ENCODE measurements at regions not wholly inside any gene's neighbourhood (a gene's known extent, or its start where the extent isn't known, plus 50 kb on each side); places are given as distances from the start of the nearest gene placed in this dataset.
"Not testable (repeated sequence)": the region's sequence is repeated elsewhere in the genome, so short reads cannot be mapped to it uniquely, and the experiment has no call there.

DNA sequence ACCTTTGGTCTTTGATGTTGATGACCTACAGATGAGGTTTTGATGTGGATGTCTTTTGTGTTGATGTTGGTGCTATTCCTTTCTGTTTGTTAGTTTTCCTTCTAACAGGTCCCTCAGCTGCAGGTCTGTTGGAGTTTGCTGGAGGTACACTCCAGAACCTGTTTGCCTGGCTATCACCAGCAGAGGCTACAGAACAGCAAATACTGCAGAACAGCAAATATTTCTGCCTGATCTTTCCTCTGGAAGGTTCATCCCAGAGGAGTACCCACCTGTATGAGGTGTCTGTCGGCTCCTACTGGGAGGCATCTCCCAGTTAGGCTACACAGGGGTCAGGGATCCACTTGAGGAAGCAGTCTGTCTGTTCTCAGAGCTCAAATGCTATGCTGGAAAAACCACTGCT, 694.5 kb upstream of the CDH6 start:
- Histone ChIP-seq H3K27ac (no peak overlapping the region), H3K27me3 (ENCODE audit: low read depth) (no peaks in the 10 kb centered on the region), H3K4me1 (no peaks in the 10 kb centered on the region), H3K9me3 (no peaks in the 10 kb centered on the region), H3K4me3 (no peak overlapping the region), H3K36me3 (no peaks in the 10 kb centered on the region)
- TF ChIP-seq, protein P1, sequence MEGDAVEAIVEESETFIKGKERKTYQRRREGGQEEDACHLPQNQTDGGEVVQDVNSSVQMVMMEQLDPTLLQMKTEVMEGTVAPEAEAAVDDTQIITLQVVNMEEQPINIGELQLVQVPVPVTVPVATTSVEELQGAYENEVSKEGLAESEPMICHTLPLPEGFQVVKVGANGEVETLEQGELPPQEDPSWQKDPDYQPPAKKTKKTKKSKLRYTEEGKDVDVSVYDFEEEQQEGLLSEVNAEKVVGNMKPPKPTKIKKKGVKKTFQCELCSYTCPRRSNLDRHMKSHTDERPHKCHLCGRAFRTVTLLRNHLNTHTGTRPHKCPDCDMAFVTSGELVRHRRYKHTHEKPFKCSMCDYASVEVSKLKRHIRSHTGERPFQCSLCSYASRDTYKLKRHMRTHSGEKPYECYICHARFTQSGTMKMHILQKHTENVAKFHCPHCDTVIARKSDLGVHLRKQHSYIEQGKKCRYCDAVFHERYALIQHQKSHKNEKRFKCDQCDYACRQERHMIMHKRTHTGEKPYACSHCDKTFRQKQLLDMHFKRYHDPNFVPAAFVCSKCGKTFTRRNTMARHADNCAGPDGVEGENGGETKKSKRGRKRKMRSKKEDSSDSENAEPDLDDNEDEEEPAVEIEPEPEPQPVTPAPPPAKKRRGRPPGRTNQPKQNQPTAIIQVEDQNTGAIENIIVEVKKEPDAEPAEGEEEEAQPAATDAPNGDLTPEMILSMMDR (IDR thresholded peaks at IDR 0.05): no peak
- no peak for DNase-seq
- no peak for ATAC-seq
- intact Hi-C loops (cut with DNase I): no loop called here

DNA sequence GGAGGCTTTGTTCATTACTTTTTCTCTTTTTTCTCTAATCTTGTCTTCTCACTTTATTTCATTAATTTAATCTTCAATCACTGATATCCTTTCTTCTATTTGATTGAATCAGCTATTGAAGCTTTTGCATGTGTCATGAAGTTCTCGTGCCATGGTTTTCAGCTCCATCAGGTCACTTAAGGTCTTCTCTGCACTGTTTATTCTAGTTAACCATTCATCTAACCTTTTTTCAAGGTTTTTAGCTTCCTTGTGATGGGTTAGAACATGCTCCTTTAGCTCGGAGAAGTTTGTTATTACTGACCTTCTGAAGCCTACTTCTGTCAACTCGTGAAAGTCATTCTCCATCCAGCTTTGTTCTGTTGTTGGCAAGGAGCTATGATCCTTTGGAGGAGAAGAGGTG, 695.0 kb upstream of the CDH6 start:
- H3K27ac ChIP-seq; H3K36me3 ChIP-seq; intact Hi-C loops (cut with DNase I); H3K4me1 ChIP-seq; ATAC-seq; DNase-seq; H3K9me3 ChIP-seq; H3K27me3 ChIP-seq (ENCODE audit: low read depth); H3K4me3 ChIP-seq: not testable (repeated sequence)

DNA sequence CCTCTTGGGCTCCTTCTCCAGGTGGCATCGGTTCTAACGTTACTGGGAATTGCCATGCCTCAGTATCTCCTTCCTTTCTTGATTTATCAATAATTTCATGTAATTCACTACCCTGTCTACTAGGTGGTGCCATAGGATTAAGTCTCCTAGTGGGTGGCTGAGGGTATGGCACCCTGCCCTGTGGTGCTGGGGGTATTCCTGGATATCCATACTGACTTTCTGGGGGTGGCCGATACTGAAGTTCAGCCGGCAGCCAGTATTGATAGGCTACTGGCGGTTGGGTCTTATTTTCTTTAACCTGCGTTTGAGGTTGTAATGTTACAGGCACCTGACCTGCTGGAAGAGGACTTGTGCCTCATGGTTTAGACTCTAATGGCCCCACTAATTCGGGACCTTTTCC, 699.4 kb upstream of the CDH6 start:
- not testable (repeated sequence) for DNase-seq; H3K27me3 ChIP-seq (ENCODE audit: low read depth); H3K4me1 ChIP-seq

DNA sequence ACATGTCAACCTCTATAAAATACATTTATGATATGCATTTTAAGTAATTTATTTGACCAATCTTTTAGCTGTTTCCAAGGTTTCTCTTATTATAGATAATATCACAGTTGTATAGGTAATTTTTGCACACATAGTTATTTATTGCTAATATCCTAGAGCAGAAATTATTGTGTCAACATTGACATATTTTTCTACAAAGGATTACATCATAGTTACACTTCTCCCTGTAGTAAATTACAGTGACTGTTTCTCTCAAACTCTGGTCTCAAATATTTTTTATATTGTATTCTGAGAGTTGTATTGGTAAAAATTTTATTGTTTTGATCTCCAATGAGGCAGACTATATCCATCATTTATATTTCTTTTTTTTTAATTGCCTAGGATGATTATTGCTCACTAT, 714.4 kb upstream of the CDH6 start:
- TF ChIP-seq, protein P1 (IDR thresholded peaks at IDR 0.05): no peak
- intact Hi-C loops (cut with DNase I): no loop called here
- Histone ChIP-seq H3K27ac (no peak overlapping the region), H3K36me3 (no peaks in the 10 kb centered on the region), H3K4me1 (no peaks in the 10 kb centered on the region), H3K9me3 (no peaks in the 10 kb centered on the region), H3K4me3 (no peak overlapping the region), H3K27me3 (ENCODE audit: low read depth) (no peaks in the 10 kb centered on the region)
- ATAC-seq (no peak), DNase-seq (no peak)

More for the DNA sequence above, 699.4 kb upstream of the CDH6 start:
- H3K27ac ChIP-seq; intact Hi-C loops (cut with DNase I); H3K4me3 ChIP-seq; H3K36me3 ChIP-seq; H3K9me3 ChIP-seq; ATAC-seq: not testable (repeated sequence)

DNA sequence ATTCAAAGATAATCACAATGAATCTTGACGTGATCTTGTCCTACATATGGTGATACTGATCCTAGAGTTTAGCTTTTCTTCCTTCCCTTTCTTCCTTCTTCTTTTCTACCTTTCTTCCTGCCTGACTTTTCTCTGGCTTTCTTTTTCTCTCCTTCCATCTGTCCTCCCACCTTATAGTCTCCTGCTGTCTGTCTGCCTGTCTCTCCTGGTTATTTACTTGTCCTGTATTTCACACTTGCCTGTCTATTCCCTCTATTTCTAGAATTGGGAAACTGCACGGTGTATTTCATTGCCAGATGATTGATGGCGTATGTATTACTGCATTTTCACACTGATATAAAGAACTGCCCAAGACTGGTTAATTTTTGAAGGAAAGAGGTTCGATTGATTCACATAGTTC, 718.1 kb upstream of the CDH6 start:
- TF ChIP-seq, protein P1 (IDR thresholded peaks at IDR 0.05): no peak
- no peaks in the 10 kb centered on the region for H3K9me3 ChIP-seq
- ATAC-seq: no peak
- H3K27ac ChIP-seq: no peak overlapping the region
- no peaks in the 10 kb centered on the region for H3K4me1 ChIP-seq
- H3K4me3 ChIP-seq: no peak overlapping the region
- intact Hi-C loops (cut with DNase I): no loop called here
- no peak for DNase-seq
- no peaks in the 10 kb centered on the region for H3K36me3 ChIP-seq
- H3K27me3 ChIP-seq (ENCODE audit: low read depth): no peaks in the 10 kb centered on the region

DNA sequence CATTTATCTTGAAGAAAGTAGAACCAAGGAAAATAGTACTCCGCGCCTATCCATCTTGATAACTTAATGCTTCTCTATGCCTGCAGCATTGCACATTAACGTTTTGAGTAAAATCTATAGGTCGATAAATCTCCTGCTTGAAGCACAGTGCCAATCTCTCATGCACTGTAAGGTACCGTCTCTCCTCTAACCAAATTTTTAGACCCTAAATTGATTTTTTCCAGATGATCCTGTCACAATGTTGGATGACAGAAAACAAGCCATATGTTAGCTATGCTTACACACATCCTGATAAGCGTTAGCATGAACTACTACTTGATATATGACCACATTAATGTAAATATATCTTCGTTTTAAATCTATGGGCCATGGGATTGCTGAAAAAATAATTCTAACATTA, 723.8 kb upstream of the CDH6 start:
- H3K9me3 ChIP-seq: no peaks in the 10 kb centered on the region
- H3K27me3 ChIP-seq (ENCODE audit: low read depth): no peaks in the 10 kb centered on the region
- ATAC-seq: no peak
- H3K36me3 ChIP-seq: no peaks in the 10 kb centered on the region
- no peaks in the 10 kb centered on the region for H3K4me1 ChIP-seq
- no peak overlapping the region for H3K4me3 ChIP-seq
- intact Hi-C loops (cut with DNase I): no loop called here
- H3K27ac ChIP-seq: no peak overlapping the region
- DNase-seq: no peak
- TF ChIP-seq, protein P1 (IDR thresholded peaks at IDR 0.05): no peak

DNA sequence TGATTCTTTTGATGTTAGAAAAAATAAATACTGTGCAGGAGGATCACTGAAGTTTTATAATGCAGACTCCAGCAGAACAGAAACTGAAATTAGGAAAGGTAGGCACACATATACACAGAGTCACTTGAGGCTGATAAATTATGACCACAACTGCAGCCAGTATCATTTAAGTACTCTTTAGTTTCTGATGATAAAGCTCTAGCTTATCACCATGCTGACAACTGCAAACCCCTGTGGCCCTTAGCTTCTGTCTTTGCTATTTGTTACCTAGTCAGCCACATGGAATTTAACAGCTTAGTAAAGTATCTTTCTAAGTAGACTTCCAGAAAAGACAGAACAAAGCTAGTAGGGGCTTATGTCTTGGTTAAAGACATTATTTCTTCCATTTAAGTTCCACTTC, 734.8 kb upstream of the CDH6 start:
- TF ChIP-seq, protein P1 (IDR thresholded peaks at IDR 0.05): no peak
- H3K9me3 ChIP-seq: no peaks in the 10 kb centered on the region
- H3K4me3 ChIP-seq: no peak overlapping the region
- intact Hi-C loops (cut with DNase I): no loop called here
- ATAC-seq (no peak), DNase-seq (no peak)
- H3K4me1 ChIP-seq: no peaks in the 10 kb centered on the region
- H3K36me3 ChIP-seq: no peaks in the 10 kb centered on the region
- no peak overlapping the region for H3K27ac ChIP-seq
- no peaks in the 10 kb centered on the region for H3K27me3 ChIP-seq (ENCODE audit: low read depth)

DNA sequence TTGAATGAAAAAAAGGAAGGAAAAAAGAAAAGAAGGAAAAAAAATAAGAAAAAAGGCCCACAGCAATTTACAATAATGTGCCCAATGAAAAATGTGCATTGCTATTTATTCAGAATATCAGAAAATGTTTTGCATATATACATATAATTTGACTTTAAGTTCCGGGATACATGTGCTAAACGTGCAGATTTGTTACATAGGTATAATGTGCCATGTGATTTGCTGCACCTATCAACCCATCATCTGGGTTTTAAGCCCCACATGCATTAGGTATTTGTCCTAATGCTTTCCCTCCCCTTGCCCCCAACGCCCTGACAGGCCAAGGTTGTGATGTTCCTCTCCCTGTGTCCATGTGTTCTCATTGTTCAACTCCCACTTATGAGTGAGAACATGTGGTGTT, 738.0 kb upstream of the CDH6 start:
- H3K4me1 ChIP-seq; H3K36me3 ChIP-seq; H3K4me3 ChIP-seq; H3K27me3 ChIP-seq (ENCODE audit: low read depth); H3K27ac ChIP-seq; H3K9me3 ChIP-seq; DNase-seq; intact Hi-C loops (cut with DNase I); ATAC-seq: not testable (repeated sequence)
